NCI-H1417 (cell line): ENCODE measurements at regions not wholly inside any gene's neighbourhood (a gene's known extent, or its start where the extent isn't known, plus 50 kb on each side); places are given as distances from the start of the nearest gene placed in this dataset.
"Not testable (repeated sequence)": the region's sequence is repeated elsewhere in the genome, so short reads cannot be mapped to it uniquely, and the experiment has no call there.

Source experiments
- DNase-seq, 3 experiments: peaks; one replicate each; lab custom pipeline; 2025; lab: John Stamatoyannopoulos, UW

- DNase-seq = no peak
Observed at GRCh38 chr6:147909640-147910039, 401.1 kb downstream of the SAMD5 start.

DNA sequence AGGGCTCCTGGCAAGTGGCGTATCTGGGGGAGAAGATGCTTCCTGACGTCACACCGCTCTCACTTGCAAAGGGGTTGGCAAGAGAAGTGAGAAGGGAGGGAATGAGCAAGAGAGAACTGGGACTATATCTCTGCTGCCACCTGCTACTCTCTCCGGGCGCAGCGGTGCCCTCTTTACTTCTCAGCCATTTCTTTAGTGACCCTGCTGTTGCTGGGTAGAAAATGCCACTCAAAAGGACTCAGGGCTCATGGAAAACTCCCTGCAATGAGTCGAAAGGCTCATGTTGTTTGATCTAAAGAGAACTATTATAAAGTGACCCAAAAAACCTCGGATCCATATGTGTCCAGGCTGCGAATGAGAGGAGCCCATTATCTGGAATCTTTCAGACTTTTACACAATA lies 401.8 kb downstream of the SAMD5 start:
- no peak for DNase-seq

GRCh38 chr6:147911057-147911456 lies 402.6 kb downstream of the SAMD5 start:
- DNase-seq = no peak

GRCh38 chr6:147911686-147912085 lies 403.2 kb downstream of the SAMD5 start:
- DNase-seq = no peak

GRCh38 chr6:147922799-147923198 lies 414.3 kb downstream of the SAMD5 start:
- DNase-seq = peak in 2 of 3 experiments; percentile 35 to 78

DNA sequence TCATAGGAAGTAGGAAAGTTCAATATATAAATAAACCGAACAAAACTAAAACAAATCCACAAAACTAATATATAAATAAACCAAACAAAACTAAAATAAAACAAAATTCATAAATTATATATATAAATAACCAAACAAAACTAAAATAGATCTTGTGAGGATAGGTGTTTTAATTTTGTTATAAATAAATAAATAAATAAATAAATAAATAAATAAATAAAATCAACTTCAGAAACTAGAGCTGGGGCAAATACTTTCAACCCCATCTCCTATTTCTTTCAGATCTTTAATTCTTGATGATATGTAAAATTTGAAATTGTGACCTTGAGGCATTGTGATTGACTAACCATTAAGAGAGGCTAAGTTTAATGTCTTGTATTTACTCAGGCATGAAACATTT lies 416.1 kb downstream of the SAMD5 start:
- DNase-seq = no peak

DNA sequence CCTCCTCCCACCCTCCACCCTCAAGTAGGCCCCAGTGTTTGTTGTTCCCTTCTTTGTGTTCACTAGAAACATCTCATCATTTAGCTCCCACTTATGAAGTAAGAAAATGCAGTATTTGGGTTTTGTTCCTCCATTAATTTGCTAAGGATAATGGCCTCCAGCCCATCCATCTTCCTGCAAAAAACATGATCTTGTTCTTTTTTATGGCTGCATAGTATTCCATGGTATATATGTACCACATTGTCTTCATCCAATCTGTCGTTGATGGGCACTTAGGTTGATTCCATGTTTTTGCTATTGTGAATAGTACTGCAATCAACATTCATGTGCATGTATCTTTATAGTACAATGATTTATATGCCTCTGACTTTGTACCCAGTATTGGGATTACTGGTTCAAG lies 416.8 kb upstream of the SASH1 start:
- no peak for DNase-seq

DNA sequence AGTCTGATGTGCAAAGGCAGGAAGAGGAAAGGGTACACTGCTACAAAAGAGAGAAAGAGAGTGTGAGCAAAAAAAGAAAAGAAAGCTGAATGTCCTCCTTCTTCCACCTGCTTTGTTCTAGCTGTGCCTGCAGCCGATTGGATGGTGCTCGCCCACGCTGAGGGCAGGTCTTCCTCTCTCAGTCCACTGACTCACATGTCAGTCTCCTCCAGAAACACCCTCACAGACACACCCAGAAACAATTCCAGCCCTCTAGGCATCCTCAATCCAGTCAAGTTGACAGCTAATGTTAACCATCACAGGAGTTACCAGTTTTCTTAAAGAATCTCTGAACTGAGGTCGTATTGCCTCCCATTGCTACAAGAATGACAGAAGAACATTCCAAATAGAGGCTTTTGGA lies 411.9 kb upstream of the SASH1 start:
- DNase-seq = no peak

GRCh38 chr6:147933224-147933623 lies 409.4 kb upstream of the SASH1 start:
- DNase-seq = no peak

GRCh38 chr6:147935656-147936055 lies 407.0 kb upstream of the SASH1 start:
- DNase-seq = no peak

DNA sequence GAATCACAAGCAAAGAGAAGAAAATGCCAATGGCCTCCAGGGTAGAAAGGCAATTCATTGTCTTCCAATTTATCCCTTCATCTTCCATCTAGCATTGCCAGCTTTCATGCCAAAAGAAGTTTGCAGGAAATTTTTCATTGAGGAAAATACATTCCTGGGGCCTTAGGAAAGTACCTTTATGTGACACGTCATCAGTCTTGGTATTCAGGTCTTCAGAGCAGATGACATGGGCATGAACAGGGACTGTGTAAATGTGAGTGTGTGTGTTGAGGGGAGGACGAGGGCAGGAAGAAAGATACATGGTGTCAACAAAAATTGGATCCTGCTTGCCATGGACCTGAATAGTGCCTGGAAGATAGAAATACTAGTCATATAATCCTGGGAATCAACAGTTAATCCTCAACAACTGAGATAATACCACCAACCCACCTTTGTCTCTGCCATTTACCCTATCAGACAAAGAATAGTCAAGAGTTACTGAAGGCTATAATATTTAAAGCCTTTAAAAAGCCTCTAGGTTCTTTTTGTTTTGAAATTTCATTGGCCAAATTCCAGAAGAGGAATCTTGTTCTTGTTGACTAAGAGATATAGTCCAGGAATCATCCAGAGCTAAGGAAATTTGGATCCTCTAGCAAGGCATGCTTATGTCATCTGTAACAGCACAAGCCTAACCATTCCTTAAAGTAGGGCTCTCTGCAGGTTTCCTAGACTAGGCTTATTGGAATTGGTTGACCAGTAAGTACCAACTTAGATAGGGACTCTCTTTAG lies 405.8 kb upstream of the SASH1 start:
- DNase-seq = no peak

DNA sequence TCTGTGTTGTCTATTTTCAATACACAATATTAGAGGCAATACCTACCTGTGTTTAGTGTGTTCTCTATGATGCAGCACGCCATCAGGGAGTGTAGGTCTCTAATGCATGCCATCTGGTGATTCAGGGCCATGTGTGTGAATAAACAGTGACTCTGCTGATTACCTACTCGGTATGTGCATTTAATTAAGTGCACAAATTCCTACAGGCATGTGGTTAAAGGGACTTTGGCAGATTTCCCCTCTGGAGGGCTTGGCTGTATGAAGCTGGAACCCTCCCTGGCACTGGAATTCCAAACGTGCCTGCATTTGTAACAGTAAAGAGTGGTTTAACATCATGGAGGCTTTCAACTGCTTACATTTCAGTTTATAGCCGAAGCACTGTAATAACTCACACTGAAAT lies 401.5 kb upstream of the SASH1 start:
- DNase-seq = no peak

GRCh38 chr6:147942363-147942762 lies 400.3 kb upstream of the SASH1 start:
- no peak for DNase-seq

GRCh38 chr6:147944122-147944521 lies 398.5 kb upstream of the SASH1 start:
- DNase-seq = no peak

GRCh38 chr6:147947521-147947920 lies 395.1 kb upstream of the SASH1 start:
- DNase-seq = no peak

GRCh38 chr6:147949981-147950622 lies 392.5 kb upstream of the SASH1 start:
- no peak for DNase-seq

DNA sequence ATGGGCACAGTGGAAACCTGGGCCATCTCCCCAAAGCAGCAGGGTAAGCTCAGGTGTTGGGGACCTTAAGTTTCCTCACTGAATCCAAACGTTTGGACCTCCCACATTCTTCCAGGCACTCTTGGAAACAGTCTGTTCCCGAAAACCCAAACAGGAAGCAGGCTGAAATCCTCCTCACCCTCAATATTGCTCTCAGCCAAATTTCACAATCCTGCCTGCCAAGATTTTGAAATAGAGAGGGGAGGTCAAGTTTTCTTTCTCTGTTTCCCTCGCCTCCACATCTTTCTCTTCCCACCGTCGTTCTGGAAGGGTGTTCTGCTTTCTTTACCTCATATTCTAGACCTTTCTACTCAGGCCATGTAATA lies 392.0 kb upstream of the SASH1 start:
- no peak for DNase-seq

DNA sequence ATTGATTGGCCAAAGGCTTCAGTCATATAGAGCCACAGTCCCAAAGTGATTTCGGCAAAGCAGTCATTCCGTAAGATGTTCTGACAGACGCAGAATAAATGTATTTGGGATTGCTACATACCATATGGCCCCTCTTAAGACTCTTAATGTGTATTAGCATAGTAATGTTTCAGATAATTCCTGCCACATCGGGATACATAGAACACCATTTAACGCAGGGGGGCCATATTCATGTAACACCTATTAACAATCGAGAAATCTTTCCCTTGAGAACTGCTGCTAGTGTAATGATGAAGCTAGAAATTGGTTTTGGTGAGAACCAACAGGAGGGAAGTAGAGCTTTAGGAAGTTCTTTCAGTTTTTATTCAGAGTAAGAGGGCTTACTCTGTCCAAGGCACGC lies 390.9 kb upstream of the SASH1 start:
- DNase-seq = no peak

DNA sequence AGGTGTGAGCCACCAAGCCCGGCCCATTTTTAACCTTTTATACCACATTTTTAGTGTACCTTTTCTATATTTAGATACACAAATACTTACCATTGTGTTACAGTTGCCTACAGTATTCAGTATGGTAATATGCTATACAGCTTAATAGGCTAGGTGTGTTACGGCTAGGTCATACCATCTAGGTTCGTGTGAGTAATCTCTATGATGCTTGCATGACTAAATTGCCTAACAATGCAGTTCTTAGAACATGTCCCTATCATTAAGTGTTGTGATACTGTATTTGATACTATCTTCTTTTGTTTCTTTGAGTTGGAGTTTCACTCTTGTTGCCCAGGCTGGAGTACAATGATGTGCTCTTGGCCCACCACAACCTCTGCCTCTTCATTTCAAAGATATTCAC lies 387.7 kb upstream of the SASH1 start:
- DNase-seq = no peak

DNA sequence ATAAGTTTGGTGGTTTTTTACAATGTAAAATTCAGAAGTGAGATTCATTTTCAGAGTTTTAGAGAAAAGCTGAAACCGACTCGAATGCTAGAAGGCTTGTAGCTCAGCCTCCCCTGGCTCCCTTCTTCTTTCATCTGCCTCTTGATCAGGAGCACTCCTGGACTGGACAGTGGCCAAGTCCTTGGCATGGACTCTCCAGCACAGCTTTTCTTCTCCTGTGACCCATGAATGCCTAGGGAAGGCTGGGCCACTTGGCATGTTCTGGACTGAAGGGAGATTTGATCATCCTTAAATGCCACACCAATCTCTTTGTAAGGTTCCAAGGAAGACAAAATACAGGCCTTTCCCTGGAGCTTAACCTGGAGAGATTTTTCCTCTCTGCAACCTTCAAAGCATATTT lies 384.0 kb upstream of the SASH1 start:
- DNase-seq = no peak

GRCh38 chr6:147961481-147962141 lies 381.0 kb upstream of the SASH1 start:
- peak in 1 of 3 experiments; percentile 52 for DNase-seq

GRCh38 chr6:147965448-147965847 lies 377.2 kb upstream of the SASH1 start:
- not testable (repeated sequence) for DNase-seq

GRCh38 chr6:147970970-147971369 lies 371.7 kb upstream of the SASH1 start:
- DNase-seq = peak in 1 of 3 experiments; percentile 61
